KG1 (cell line): ENCODE measurements at regions not wholly inside any gene's neighbourhood (a gene's known extent, or its start where the extent isn't known, plus 50 kb on each side); places are given as distances from the start of the nearest gene placed in this dataset.

Experiments
- DNase-seq: peaks from one replicate; lab custom pipeline; 2025; lab: John Stamatoyannopoulos, UW

- DNase-seq: no peak
Observed at GRCh38 chr11:116505298-116506262, 267.2 kb downstream of the BUD13 start.

- DNase-seq: no peak
Observed at GRCh38 chr11:116504541-116505297, 268.1 kb downstream of the BUD13 start.

- DNase-seq: no peak
Observed at GRCh38 chr11:116503216-116504160, 269.3 kb downstream of the BUD13 start.

- no peak for DNase-seq
Observed at GRCh38 chr11:116502641-116503061, 270.1 kb downstream of the BUD13 start.

- DNase-seq: no peak
Observed at GRCh38 chr11:116501728-116502127, 271.1 kb downstream of the BUD13 start.

GRCh38 chr11:116500947-116501602, 271.7 kb downstream of the BUD13 start:
- no peak for DNase-seq

GRCh38 chr11:116500026-116500946, 272.5 kb downstream of the BUD13 start:
- DNase-seq: no peak

- peak; percentile 45 for DNase-seq
Observed at GRCh38 chr11:116499396-116500003, 273.3 kb downstream of the BUD13 start.

- DNase-seq: no peak
Observed at GRCh38 chr11:116498161-116498560, 274.6 kb downstream of the BUD13 start.

- no peak for DNase-seq
Observed at GRCh38 chr11:116492600-116492999, 280.2 kb downstream of the BUD13 start.

- no peak for DNase-seq
Observed at GRCh38 chr11:116488836-116489389, 283.9 kb downstream of the BUD13 start.

GRCh38 chr11:116485425-116485824, 287.4 kb downstream of the BUD13 start:
- no peak for DNase-seq

- DNase-seq: no peak
Observed at GRCh38 chr11:116482716-116483115, 290.1 kb downstream of the BUD13 start.

GRCh38 chr11:116481126-116481675, 291.6 kb downstream of the BUD13 start:
- DNase-seq: no peak

- DNase-seq: no peak
Observed at GRCh38 chr11:116478669-116479668, 293.8 kb downstream of the BUD13 start.

GRCh38 chr11:116478205-116478604, 294.6 kb downstream of the BUD13 start:
- DNase-seq: no peak

- DNase-seq: no peak
Observed at GRCh38 chr11:116473790-116474346, 298.9 kb downstream of the BUD13 start.
